Right lobe of liver (tissue), 6 donors: ENCODE measurements at regions not wholly inside any gene's neighbourhood (a gene's known extent, or its start where the extent isn't known, plus 50 kb on each side); places are given as distances from the start of the nearest gene placed in this dataset.

Experiments
- ATAC-seq, 4 donors: fragments of 200-7000 bp; cut with Tn5 transposase; one replicate each; pipeline ENCODE4 v1.9.1; 2020; ENCODE audit warnings: mild to moderate bottlenecking in 4 of 4, moderate library complexity in 4 of 4
- DNase-seq, 3 donors: peaks; one replicate each; pipeline ENCODE4 v3.0.0-alpha.2; 2020
- H3K27ac ChIP-seq, 3 donors: fragments of 200-600 bp; one replicate each; pipeline ENCODE4 v1.8.0; 2022
- H3K27me3 ChIP-seq, 2 donors: fragments of 200-600 bp; one replicate each; pipeline ENCODE4 v1.8.0; 2022
- H3K36me3 ChIP-seq, 4 donors: fragments of 200-600 bp; sonication (generic) in 1 of 4; one replicate each; pipeline versions ENCODE4 v1.5.1 to v1.8.0; 2017 to 2022; ENCODE audit warnings: control low read depth in 1 of 4
- H3K4me1 ChIP-seq, 4 donors: fragments of 200-600 bp; sonication (generic) in 1 of 4; one replicate each; pipeline versions ENCODE4 v1.5.1 to v1.8.0; 2017 to 2022; ENCODE audit warnings: control low read depth in 1 of 4
- H3K4me3 ChIP-seq, 3 donors: fragments of 200-600 bp; one replicate each; pipeline ENCODE4 v1.8.0; 2022
- H3K9me3 ChIP-seq, 4 donors: fragments of 200-600 bp; sonication (generic) in 1 of 4; one replicate each; pipeline versions ENCODE4 v1.5.1 to v1.8.0; 2017 to 2022; ENCODE audit warnings: control low read depth in 1 of 4
- CTCF ChIP-seq, 4 donors: fragments of 200-600 bp in 3 of 4; fragments of 450-650 bp in 1 of 4; IDR thresholded peaks; one replicate each; pipeline versions ENCODE4 v1.5.1 to v1.8.0; 2016 to 2022; ENCODE audit warnings: antibody characterized with exemption in 4 of 4, mild to moderate bottlenecking in 2 of 4
- POLR2A ChIP-seq: fragments of 450-650 bp; IDR thresholded peaks from one replicate; pipeline ENCODE4 v1.6.1; 2017; ENCODE audit warnings: antibody characterized with exemption, mild to moderate bottlenecking
- WGBS: methylation state at CpG from one replicate; pipeline ENCODE4 v1.1.6; 2018; ENCODE audit warnings: low coverage, low lambda C conversion rate; ENCODE audit not compliant: insufficient coverage; ENCODE audit errors: missing lambda C conversion rate; 5-methylcytosine and 5-hydroxymethylcytosine counted together
- intact Hi-C, 2 donors: fragments of 100-400 bp; cut with DNase I; formaldehyde crosslinking; loops; one replicate each; pipeline versions ENCODE4 v1.11.2 to v1.14.1; 2022
- donor health status: DM: no; HTN: yes; CAD: no.
- donor health status: DM: no; HTN: no; CAD: no.
- donor health status: DM: no; HTN: no; CAD: no.
- donor health status: DM: no; HTN: yes; CAD: no.
- donor health status: DM: no; HTN: yes; CAD: no.

- intact Hi-C loops = no loop called here
- no peak overlapping the region for H3K4me3 ChIP-seq
- 96% methylated on average over 3 of the region's 3 CpGs for WGBS
- no peak for ATAC-seq
- TF ChIP-seq CTCF (IDR thresholded peaks at IDR 0.05) (no peak), POLR2A (no peak)
- no peaks in the 10 kb centered on the region for H3K4me1 ChIP-seq
- DNase-seq = no peak
- no peaks in the 10 kb centered on the region for H3K9me3 ChIP-seq
- no peak overlapping the region for H3K27ac ChIP-seq
- H3K27me3 ChIP-seq = no peaks in the 10 kb centered on the region
- H3K36me3 ChIP-seq = no peaks in the 10 kb centered on the region
Observed at GRCh38 chr7:13009517-13009916, 322.1 kb downstream of the ARL4A start.

GRCh38 chr7:13014011-13014410 lies 326.6 kb downstream of the ARL4A start:
- H3K9me3 ChIP-seq = no peaks in the 10 kb centered on the region
- TF ChIP-seq CTCF (IDR thresholded peaks at IDR 0.05) (no peak), POLR2A (no peak)
- ATAC-seq (no peak), DNase-seq (no peak)
- intact Hi-C loops = no loop called here
- no peaks in the 10 kb centered on the region for H3K36me3 ChIP-seq
- WGBS = 58% methylated on average over 2 of the region's 2 CpGs
- H3K4me3 ChIP-seq = no peak overlapping the region
- H3K4me1 ChIP-seq = no peaks in the 10 kb centered on the region
- H3K27ac ChIP-seq = no peak overlapping the region
- H3K27me3 ChIP-seq = no peaks in the 10 kb centered on the region

GRCh38 chr7:13016036-13016581 lies 328.7 kb downstream of the ARL4A start:
- DNase-seq = no peak
- 89% methylated on average over 9 of the region's 11 CpGs for WGBS
- intact Hi-C loops = no loop called here

GRCh38 chr7:13016592-13017332 lies 329.3 kb downstream of the ARL4A start:
- DNase-seq = no peak
- Histone ChIP-seq H3K36me3 (no peaks in the 10 kb centered on the region), H3K4me1 (no peaks in the 10 kb centered on the region), H3K27me3 (no peaks in the 10 kb centered on the region), H3K9me3 (no peaks in the 10 kb centered on the region), H3K4me3 (no peak overlapping the region), H3K27ac (no peak overlapping the region)
- TF ChIP-seq CTCF (IDR thresholded peaks at IDR 0.05) (no peak), POLR2A (no peak)
- ATAC-seq = no peak
- intact Hi-C loops = no loop called here
- 85% methylated on average over 7 of the region's 9 CpGs for WGBS

More at GRCh38 chr7:13016036-13016581, 328.7 kb downstream of the ARL4A start:
- no peaks in the 10 kb centered on the region for H3K27me3 ChIP-seq
- TF ChIP-seq CTCF (IDR thresholded peaks at IDR 0.05) = no peak
- no peak for TF ChIP-seq POLR2A
- H3K36me3 ChIP-seq = no peaks in the 10 kb centered on the region
- no peak overlapping the region for H3K27ac ChIP-seq
- no peaks in the 10 kb centered on the region for H3K4me1 ChIP-seq
- ATAC-seq = no peak
- H3K9me3 ChIP-seq = no peaks in the 10 kb centered on the region
- no peak overlapping the region for H3K4me3 ChIP-seq
